ENCODE measurements at regions not wholly inside any gene's neighbourhood (a gene's known extent, or its start where the extent isn't known, plus 50 kb on each side); places are given as distances from the start of the nearest gene placed in this dataset.

GRCh38 chrX:45735571-45735970 is 534.9 kb upstream of the DIPK2B start:
- DNase-seq (ENCODE audit: low read depth in 1 of 2, low spot score in 1 of 2), result no peak
- no peak overlapping the region for H3K27ac ChIP-seq (replicated peaks)

GRCh38 chrX:45731448-45731847 is 530.8 kb upstream of the DIPK2B start:
- no peak for DNase-seq (ENCODE audit: low read depth in 1 of 2, low spot score in 1 of 2)
- no peaks in the 10 kb centered on the region for H3K27me3 ChIP-seq (ENCODE audit: insufficient read depth, poor library complexity, severe bottlenecking)
- TF ChIP-seq REST (IDR thresholded peaks at IDR 0.05; ENCODE audit: insufficient replicate concordance, low read depth) (no peak), SPI1 (IDR thresholded peaks at IDR 0.05; ENCODE audit: borderline replicate concordance, low read depth) (no peak), POLR2AphosphoS5 (IDR thresholded peaks at IDR 0.05; ENCODE audit: low read depth) (no peak), GABPA (IDR thresholded peaks at IDR 0.05; ENCODE audit: low read depth) (no peak), CTCF (IDR thresholded peaks at IDR 0.05; ENCODE audit: insufficient read depth, low read length) (no peak)
- no peak overlapping the region for H3K4me3 ChIP-seq (replicated peaks; ENCODE audit: insufficient read depth, low read length)
- no peak overlapping the region for H3K27ac ChIP-seq (replicated peaks)

More at GRCh38 chrX:45735571-45735970, 534.9 kb upstream of the DIPK2B start:
- Histone ChIP-seq H3K27me3 (ENCODE audit: insufficient read depth, poor library complexity, severe bottlenecking) (no peaks in the 10 kb centered on the region), H3K4me3 (replicated peaks; ENCODE audit: insufficient read depth, low read length) (no peak overlapping the region)
- TF ChIP-seq CTCF (IDR thresholded peaks at IDR 0.05; ENCODE audit: insufficient read depth, low read length) (no peak), REST (IDR thresholded peaks at IDR 0.05; ENCODE audit: insufficient replicate concordance, low read depth) (no peak), GABPA (IDR thresholded peaks at IDR 0.05; ENCODE audit: low read depth) (no peak), POLR2AphosphoS5 (IDR thresholded peaks at IDR 0.05; ENCODE audit: low read depth) (no peak), SPI1 (IDR thresholded peaks at IDR 0.05; ENCODE audit: borderline replicate concordance, low read depth) (no peak; the same call in 1 of the 2 replicates)

GRCh38 chrX:45727761-45728160 is 527.1 kb upstream of the DIPK2B start:
- no peak for DNase-seq (ENCODE audit: low read depth in 1 of 2, low spot score in 1 of 2)
- H3K27ac ChIP-seq (replicated peaks), result no peak overlapping the region
- TF ChIP-seq CTCF (IDR thresholded peaks at IDR 0.05; ENCODE audit: insufficient read depth, low read length), result no peak
- no peak for TF ChIP-seq POLR2AphosphoS5 (IDR thresholded peaks at IDR 0.05; ENCODE audit: low read depth)
- no peak for TF ChIP-seq REST (IDR thresholded peaks at IDR 0.05; ENCODE audit: insufficient replicate concordance, low read depth)

More at GRCh38 chrX:45727761-45728160, 527.1 kb upstream of the DIPK2B start:
- H3K4me3 ChIP-seq (replicated peaks; ENCODE audit: insufficient read depth, low read length), result no peak overlapping the region
- no peaks in the 10 kb centered on the region for H3K27me3 ChIP-seq (ENCODE audit: insufficient read depth, poor library complexity, severe bottlenecking)
